ENCODE measurements at regions not wholly inside any gene's neighbourhood (a gene's known extent, or its start where the extent isn't known, plus 50 kb on each side); places are given as distances from the start of the nearest gene placed in this dataset.

DNA sequence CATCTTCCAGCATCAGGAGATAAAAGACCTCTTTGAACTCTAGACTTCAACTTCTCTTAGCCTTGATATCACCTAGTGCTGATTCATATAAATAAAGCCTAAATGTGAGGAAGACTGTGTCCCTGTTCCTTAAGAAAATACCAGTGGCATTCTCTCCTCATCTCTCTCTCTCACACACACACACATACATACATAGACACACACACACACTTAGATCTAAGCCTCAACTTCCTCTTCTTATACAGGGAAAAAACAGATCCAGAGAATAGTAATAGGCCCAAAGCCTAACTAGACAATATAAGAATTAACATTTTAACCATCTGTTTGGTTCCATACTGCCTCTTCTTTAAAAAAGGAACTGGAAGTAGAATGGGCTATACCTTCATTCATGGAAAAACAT lies 195.3 kb upstream of the NR4A3 start:
- TF ChIP-seq CTCF (IDR thresholded peaks at IDR 0.05), result no peak
- TF ChIP-seq FOXJ3 (CRISPR knock-in tag; IDR thresholded peaks at IDR 0.05; ENCODE audit: borderline replicate concordance), result no peak
- TF ChIP-seq MAX (CRISPR knock-in tag; IDR thresholded peaks at IDR 0.05), result no peak
- no peak for TF ChIP-seq GABPB1 (CRISPR knock-in tag; IDR thresholded peaks at IDR 0.05)
- no peak for TF ChIP-seq ESRRA (CRISPR knock-in tag; IDR thresholded peaks at IDR 0.05; ENCODE audit: borderline replicate concordance)
- no peak for TF ChIP-seq SOX15 (CRISPR knock-in tag; IDR thresholded peaks at IDR 0.05)
- TF ChIP-seq ZNF263 (CRISPR knock-in tag; IDR thresholded peaks at IDR 0.05; ENCODE audit: low read depth), result no peak
- TF ChIP-seq TP53 (CRISPR knock-in tag; IDR thresholded peaks at IDR 0.05), result no peak
- no peak for TF ChIP-seq CBFB (CRISPR knock-in tag; IDR thresholded peaks at IDR 0.05; ENCODE audit: low read depth)
- no peak for TF ChIP-seq ZBTB43 (CRISPR knock-in tag; IDR thresholded peaks at IDR 0.05)
- TF ChIP-seq NR3C1 (CRISPR knock-in tag; conservative IDR thresholded peaks at IDR 0.05; ENCODE audit: low read depth), result no peak
- no peak for TF ChIP-seq NFYB (CRISPR knock-in tag; conservative IDR thresholded peaks at IDR 0.05; ENCODE audit: low read depth)

Data from WTC11 (cell line).